ENCODE measurements at regions not wholly inside any gene's neighbourhood (a gene's known extent, or its start where the extent isn't known, plus 50 kb on each side); places are given as distances from the start of the nearest gene placed in this dataset.

- DNase-seq (ENCODE audit: insufficient read length, low spot score) (no peak), FAIRE-seq (no peak)
- no peak for TF ChIP-seq POLR2A (IDR thresholded peaks at IDR 0.05; ENCODE audit: low read depth, low read length)
Measured at GRCh38 chr10:52419281-52419680, 105.2 kb downstream of the DKK1 start.

GRCh38 chr10:52420656-52421055 lies 106.6 kb downstream of the DKK1 start:
- FAIRE-seq (peak; percentile 84), DNase-seq (ENCODE audit: insufficient read length, low spot score) (no peak)
- no peak for TF ChIP-seq POLR2A (IDR thresholded peaks at IDR 0.05; ENCODE audit: low read depth, low read length)

DNA sequence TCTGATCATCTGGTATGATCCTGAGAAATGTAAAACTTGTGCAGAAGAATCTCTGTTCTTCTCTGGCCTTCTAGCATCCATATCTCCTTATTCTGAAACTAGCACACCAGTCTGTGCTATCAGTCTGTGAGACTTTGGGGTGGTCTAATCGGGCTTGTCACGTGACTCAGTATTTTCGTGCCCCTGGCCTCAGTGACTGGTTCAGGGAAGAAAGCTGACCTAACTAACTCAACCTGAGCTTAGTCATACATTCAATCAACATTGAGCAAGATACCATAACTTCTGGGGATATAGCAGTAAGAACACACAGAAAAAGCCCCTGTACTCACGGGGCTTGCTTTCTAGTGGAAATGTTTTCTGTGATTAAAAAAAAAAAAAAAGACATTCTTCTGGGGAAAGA lies 109.3 kb downstream of the DKK1 start:
- peak; percentile 64 for FAIRE-seq
- DNase-seq (ENCODE audit: insufficient read length, low spot score) = no peak
- TF ChIP-seq POLR2A (IDR thresholded peaks at IDR 0.05; ENCODE audit: low read depth, low read length) = no peak

- no peak for FAIRE-seq
- DNase-seq (ENCODE audit: insufficient read length, low spot score) = no peak
Measured at GRCh38 chr10:52424341-52424740, 110.3 kb downstream of the DKK1 start.

DNA sequence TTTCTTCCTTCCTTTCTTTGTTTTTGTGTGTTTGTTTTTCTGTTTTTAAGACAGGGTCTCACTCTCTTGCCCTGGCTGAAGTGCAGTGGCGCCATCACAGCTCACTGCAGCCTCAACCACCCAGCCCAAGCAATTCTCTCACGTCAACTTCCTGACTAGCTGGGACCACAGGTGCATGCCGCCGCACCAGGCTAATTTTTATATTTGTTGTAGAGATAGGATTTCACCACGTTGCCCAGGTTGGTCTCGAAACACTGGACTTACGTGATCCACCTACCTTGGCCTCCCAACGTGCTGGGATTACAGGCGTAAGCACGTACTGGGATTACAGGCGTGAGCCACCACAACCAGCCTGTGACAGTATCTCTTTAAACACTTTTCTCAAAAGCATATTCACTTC lies 120.7 kb downstream of the DKK1 start:
- DNase-seq (ENCODE audit: insufficient read length, low spot score) (no peak), FAIRE-seq (no peak)
- no peak for TF ChIP-seq POLR2A (IDR thresholded peaks at IDR 0.05; ENCODE audit: low read depth, low read length)

More at GRCh38 chr10:52424341-52424740, 110.3 kb downstream of the DKK1 start:
- TF ChIP-seq POLR2A (IDR thresholded peaks at IDR 0.05; ENCODE audit: low read depth, low read length) = no peak

DNA sequence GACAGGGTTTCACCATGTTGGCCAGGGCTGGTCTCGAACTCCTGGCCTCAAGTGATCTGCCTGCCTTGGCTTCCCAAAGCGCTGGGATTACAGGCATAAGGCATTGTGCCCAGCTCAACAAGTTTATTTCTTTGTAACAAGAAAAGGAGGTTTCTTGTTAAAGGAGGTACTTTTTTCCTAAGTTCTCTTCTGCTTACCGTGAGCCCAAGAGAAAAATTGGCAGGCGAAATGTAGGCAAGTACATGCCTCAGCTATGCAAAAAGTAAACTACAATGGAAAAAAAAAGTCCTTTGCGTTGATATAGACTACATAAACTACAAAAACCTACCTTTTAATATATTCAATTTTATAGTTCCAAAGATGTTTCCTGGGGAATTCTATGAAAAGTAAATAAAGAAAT lies 122.6 kb downstream of the DKK1 start:
- DNase-seq (ENCODE audit: insufficient read length, low spot score) = no peak
- no peak for FAIRE-seq
- TF ChIP-seq POLR2A (IDR thresholded peaks at IDR 0.05; ENCODE audit: low read depth, low read length) = no peak

GRCh38 chr10:52437205-52437646 lies 123.1 kb downstream of the DKK1 start:
- no peak for DNase-seq (ENCODE audit: insufficient read length, low spot score)
- no peak for FAIRE-seq
- TF ChIP-seq POLR2A (IDR thresholded peaks at IDR 0.05; ENCODE audit: low read depth, low read length) = no peak

DNA sequence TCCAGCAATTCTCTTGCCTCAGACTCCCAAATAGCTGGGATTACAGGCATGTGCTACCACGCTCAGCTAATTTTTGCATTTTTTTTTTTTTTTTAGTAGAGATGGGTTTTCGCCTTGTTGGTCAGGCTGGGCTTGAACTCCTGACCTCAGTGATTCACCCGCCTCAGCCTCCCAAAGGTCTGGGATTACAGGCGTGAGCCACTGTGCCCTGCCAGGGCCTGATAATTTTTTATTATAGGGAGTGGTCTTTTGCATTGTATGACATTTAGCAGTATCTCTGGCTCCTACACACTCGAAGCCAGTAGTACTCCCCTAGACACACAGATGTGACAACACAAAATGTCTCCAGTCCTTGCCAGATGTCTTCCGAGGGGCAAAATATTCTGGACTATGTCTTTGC lies 124.0 kb downstream of the DKK1 start:
- DNase-seq (ENCODE audit: insufficient read length, low spot score) (no peak), FAIRE-seq (no peak)
- no peak for TF ChIP-seq POLR2A (IDR thresholded peaks at IDR 0.05; ENCODE audit: low read depth, low read length)

DNA sequence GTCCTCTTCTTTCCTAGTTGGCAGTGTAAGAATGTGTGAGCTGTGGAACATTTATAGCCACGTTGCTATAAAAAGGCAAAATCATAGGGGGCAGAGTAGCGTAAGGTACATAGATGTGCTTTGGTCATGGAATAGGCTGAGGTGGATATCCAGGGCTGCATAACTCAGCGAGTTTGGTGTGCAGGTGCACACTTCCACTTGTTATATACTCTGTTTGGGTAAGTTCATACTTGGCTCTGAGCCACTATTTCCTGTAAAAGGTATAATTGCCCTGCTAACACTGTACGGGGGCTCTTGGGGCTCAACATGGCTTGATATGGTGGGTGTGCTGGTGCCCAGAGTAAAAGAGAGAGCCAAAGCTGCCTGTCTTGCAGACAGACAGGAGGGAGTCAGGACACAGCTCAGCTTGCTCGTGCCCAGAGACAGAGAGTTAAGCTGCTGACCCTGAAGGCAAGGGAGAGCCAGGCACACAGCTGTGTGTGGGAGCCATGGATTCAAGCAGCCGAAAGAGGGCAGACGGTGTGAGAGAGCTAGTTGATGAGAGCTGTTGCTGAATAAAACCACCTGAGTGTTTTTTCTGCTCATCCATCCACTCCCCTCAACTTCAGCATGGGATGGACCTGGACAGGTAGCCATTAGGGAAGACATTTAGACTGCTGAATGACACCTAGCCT lies 126.7 kb downstream of the DKK1 start:
- DNase-seq (ENCODE audit: insufficient read length, low spot score) (no peak), FAIRE-seq (no peak)
- TF ChIP-seq POLR2A (IDR thresholded peaks at IDR 0.05; ENCODE audit: low read depth, low read length) = no peak

GRCh38 chr10:52442576-52442975 lies 128.5 kb downstream of the DKK1 start:
- FAIRE-seq = no peak
- no peak for TF ChIP-seq POLR2A (IDR thresholded peaks at IDR 0.05; ENCODE audit: low read depth, low read length)
- no peak for DNase-seq (ENCODE audit: insufficient read length, low spot score)

DNA sequence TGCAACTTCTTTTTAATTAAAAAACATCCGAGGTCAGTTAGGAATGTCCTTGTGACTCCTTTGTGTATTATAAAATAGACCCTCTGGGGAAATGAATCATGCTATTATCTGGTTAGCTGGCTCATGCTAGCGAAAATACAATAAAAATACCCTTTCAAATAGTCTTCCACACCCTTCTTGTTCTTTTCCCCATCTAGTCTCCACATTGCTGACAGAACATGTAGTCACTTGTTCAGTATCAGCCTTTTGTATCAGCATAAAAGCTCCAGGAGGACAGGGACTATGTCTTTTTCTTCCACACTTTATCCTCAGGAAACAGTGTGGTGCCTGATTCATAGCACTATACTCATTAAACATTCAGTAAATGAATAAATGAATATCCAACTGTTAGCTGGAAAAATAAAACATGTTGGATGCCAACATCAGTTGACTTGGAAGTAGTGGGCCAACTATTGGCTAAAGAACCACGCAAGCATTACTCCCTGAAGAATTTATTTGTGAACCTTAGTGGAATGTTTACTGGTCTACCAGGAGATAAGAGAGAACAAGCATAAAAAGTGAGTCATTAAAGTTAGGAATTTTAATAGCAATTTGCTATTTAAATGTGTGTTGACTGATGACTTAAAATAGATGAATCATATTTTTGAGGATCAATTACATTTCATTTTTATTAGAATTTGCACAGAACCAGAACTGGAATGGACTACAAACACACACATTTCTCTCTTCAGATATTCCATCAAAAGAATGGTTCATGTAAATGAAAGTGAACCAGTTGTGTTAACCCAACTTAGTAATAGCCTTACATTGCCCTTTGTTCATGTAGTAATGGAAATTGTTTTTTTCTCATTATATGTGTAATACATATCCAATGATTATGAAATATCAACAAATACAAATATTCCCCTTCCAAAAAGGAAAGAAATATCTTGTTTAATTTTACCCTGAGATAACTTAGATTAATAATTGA lies 129.6 kb downstream of the DKK1 start:
- TF ChIP-seq POLR2A (IDR thresholded peaks at IDR 0.05; ENCODE audit: low read depth, low read length) = no peak
- no peak for DNase-seq (ENCODE audit: insufficient read length, low spot score)
- FAIRE-seq = peak; percentile 91

GRCh38 chr10:52446391-52446790 lies 132.3 kb downstream of the DKK1 start:
- FAIRE-seq (no peak), DNase-seq (ENCODE audit: insufficient read length, low spot score) (no peak)
- no peak for TF ChIP-seq POLR2A (IDR thresholded peaks at IDR 0.05; ENCODE audit: low read depth, low read length)

- FAIRE-seq (peak; percentile 72), DNase-seq (ENCODE audit: insufficient read length, low spot score) (no peak)
- TF ChIP-seq POLR2A (IDR thresholded peaks at IDR 0.05; ENCODE audit: low read depth, low read length) = no peak
Measured at GRCh38 chr10:52447931-52448353, 133.9 kb downstream of the DKK1 start.

DNA sequence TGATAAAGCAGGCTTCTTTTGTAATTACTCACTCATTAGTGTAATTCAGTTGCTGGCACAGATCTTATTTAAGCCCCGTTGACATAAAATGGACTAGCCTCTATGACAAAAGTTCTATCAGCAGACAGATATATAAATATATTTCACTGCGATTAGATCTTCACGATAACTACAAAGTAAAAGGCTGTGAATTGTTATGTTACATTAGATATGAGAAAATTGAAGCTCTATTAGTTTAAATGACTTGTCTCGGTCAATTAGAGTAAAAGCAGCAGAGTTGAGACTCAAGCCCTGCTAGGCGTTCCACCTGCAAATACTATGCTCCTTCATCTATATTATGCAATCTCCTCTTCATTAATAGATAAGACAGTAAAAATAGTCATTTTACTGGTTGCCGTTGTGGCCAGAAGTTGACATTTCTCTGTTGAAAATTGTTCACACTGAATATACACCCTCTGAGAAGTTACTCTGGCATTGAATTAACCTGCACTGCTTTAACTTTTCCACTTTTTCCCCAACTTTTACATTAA lies 136.7 kb downstream of the DKK1 start:
- no peak for DNase-seq (ENCODE audit: insufficient read length, low spot score)
- no peak for TF ChIP-seq POLR2A (IDR thresholded peaks at IDR 0.05; ENCODE audit: low read depth, low read length)
- peak; percentile 20 for FAIRE-seq

Measured in H54 (cell line).